Aorta (tissue), 5 donors: ENCODE measurements at regions not wholly inside any gene's neighbourhood (a gene's known extent, or its start where the extent isn't known, plus 50 kb on each side); places are given as distances from the start of the nearest gene placed in this dataset.

Experiments
- ATAC-seq: fragments of 200-7000 bp; cut with Tn5 transposase; one replicate; pipeline ENCODE4 v1.9.1; 2022; ENCODE audit warnings: moderate library complexity; ENCODE audit not compliant: low FRiP score
- DNase-seq, 2 donors: peaks; one replicate each; pipeline ENCODE4 v3.0.0-alpha.2; 2020
- H3K27ac ChIP-seq, 2 donors: one replicate each; pipeline ENCODE4 v1.5.1; 2013; ENCODE audit warnings: low read length in 2 of 2, mild to moderate bottlenecking in 2 of 2, moderate library complexity in 2 of 2, control low read depth in 1 of 2, inconsistent platforms in 1 of 2, low read depth in 1 of 2
- H3K27me3 ChIP-seq, 2 donors: one replicate each; pipeline ENCODE4 v1.6.1; 2013; ENCODE audit warnings: control low read depth in 1 of 2, low read length in 1 of 2, mild to moderate bottlenecking in 1 of 2, moderate library complexity in 1 of 2; ENCODE audit not compliant: insufficient read depth in 2 of 2, control insufficient read depth in 1 of 2
- H3K36me3 ChIP-seq, 2 donors: one replicate each; pipeline ENCODE4 v1.6.1; 2013; ENCODE audit warnings: control low read depth in 1 of 2, low read length in 1 of 2, mild to moderate bottlenecking in 1 of 2; ENCODE audit not compliant: insufficient read depth in 2 of 2, control insufficient read depth in 1 of 2
- H3K4me1 ChIP-seq, 2 donors: one replicate each; pipeline ENCODE4 v1.6.1; 2013; ENCODE audit warnings: low read length in 2 of 2, control low read depth in 1 of 2, mild to moderate bottlenecking in 1 of 2, moderate library complexity in 1 of 2; ENCODE audit not compliant: insufficient read depth in 2 of 2, control insufficient read depth in 1 of 2
- H3K4me3 ChIP-seq, 2 donors: one replicate each; pipeline ENCODE4 v1.5.1; 2013; ENCODE audit warnings: low read length in 2 of 2, control low read depth in 1 of 2, mild to moderate bottlenecking in 1 of 2
- H3K9me3 ChIP-seq: one replicate; pipeline ENCODE4 v1.6.1; 2013; ENCODE audit warnings: mild to moderate bottlenecking, low read length; ENCODE audit not compliant: control insufficient read depth
- WGBS, 2 donors: extraction: QIAGEN DNeasy Blood & Tissue Kit; methylation state at CpG; one replicate each; pipeline ENCODE4 v1.1.7; 2013; 5-methylcytosine and 5-hydroxymethylcytosine counted together
- intact Hi-C, 2 donors: fragments of 100-400 bp; cut with DNase I; formaldehyde crosslinking; loops; one replicate each; pipeline versions ENCODE4 v1.14.2 to v1.15.0; 2022
- donor health status: healthy with polysubstance abuse.
- donor health status: Bipolar disorder and iron deficiency.
- donor health status: DM: no; HTN: no; CAD: no.
- donor health status: DM: no; HTN: no; CAD: no.
- donor health status: DM: yes; HTN: yes; CAD: no.

- no peak for ATAC-seq
- Histone ChIP-seq H3K36me3 (no peaks in the 10 kb centered on the region), H3K9me3 (no peaks in the 10 kb centered on the region), H3K27me3 (no peaks in the 10 kb centered on the region), H3K4me3 (no peak overlapping the region), H3K27ac (no peak overlapping the region), H3K4me1 (no peaks in the 10 kb centered on the region)
- 91 to 94% methylated on average over 18 of the region's 18 CpGs for WGBS, 2 donors
- intact Hi-C loops = loop anchor here in 1 of 2 donors (10.0 kb wide), 1 partner anchor 55 kb away; no protein-coding TSS in a partner anchor
- DNase-seq = peak; percentile 37 to 65
These were observed 179.0 kb upstream of the CST7 start for GRCh38 chr20:24769878-24770627.

GRCh38 chr20:24770628-24771541, 178.2 kb upstream of the CST7 start:
- H3K4me3 ChIP-seq = no peak overlapping the region
- no peaks in the 10 kb centered on the region for H3K27me3 ChIP-seq
- DNase-seq (no peak), ATAC-seq (no peak)
- intact Hi-C loops = no loop called here
- no peaks in the 10 kb centered on the region for H3K36me3 ChIP-seq
- no peaks in the 10 kb centered on the region for H3K9me3 ChIP-seq
- 86 to 93% methylated on average over 17 of the region's 17 CpGs for WGBS, 2 donors
- no peak overlapping the region for H3K27ac ChIP-seq
- H3K4me1 ChIP-seq = no peaks in the 10 kb centered on the region

- WGBS, 2 donors = 49 to 59% methylated on average over 9 of the region's 9 CpGs
- no peak for ATAC-seq
- peak in 1 of 2 donors; percentile 73 for DNase-seq
- H3K9me3 ChIP-seq = no peaks in the 10 kb centered on the region
- H3K4me3 ChIP-seq = no peak overlapping the region
- H3K27me3 ChIP-seq = no peaks in the 10 kb centered on the region
- intact Hi-C loops = no loop called here
- H3K27ac ChIP-seq = no peak overlapping the region
- no peaks in the 10 kb centered on the region for H3K4me1 ChIP-seq
- no peaks in the 10 kb centered on the region for H3K36me3 ChIP-seq
These were observed 177.5 kb upstream of the CST7 start for GRCh38 chr20:24771542-24772061.

GRCh38 chr20:24772667-24773066, 176.4 kb upstream of the CST7 start:
- Histone ChIP-seq H3K27me3 (no peaks in the 10 kb centered on the region), H3K4me3 (no peak overlapping the region), H3K9me3 (no peaks in the 10 kb centered on the region), H3K36me3 (no peaks in the 10 kb centered on the region), H3K27ac (no peak overlapping the region), H3K4me1 (no peaks in the 10 kb centered on the region)
- DNase-seq (no peak), ATAC-seq (no peak)
- 73 to 77% methylated on average over 10 of the region's 10 CpGs for WGBS, 2 donors
- intact Hi-C loops = no loop called here

GRCh38 chr20:24773168-24773567, 175.9 kb upstream of the CST7 start:
- no peak overlapping the region for H3K27ac ChIP-seq
- H3K4me1 ChIP-seq = no peaks in the 10 kb centered on the region
- no peak for DNase-seq
- H3K9me3 ChIP-seq = no peaks in the 10 kb centered on the region
- 53 to 57% methylated on average over 5 of the region's 5 CpGs for WGBS, 2 donors
- no peaks in the 10 kb centered on the region for H3K27me3 ChIP-seq
- ATAC-seq = no peak
- H3K36me3 ChIP-seq = no peaks in the 10 kb centered on the region
- no peak overlapping the region for H3K4me3 ChIP-seq
- intact Hi-C loops = no loop called here

- DNase-seq (peak in 1 of 2 donors; percentile 53), ATAC-seq (no peak)
- Histone ChIP-seq H3K9me3 (no peaks in the 10 kb centered on the region), H3K4me3 (no peak overlapping the region), H3K36me3 (no peaks in the 10 kb centered on the region), H3K27ac (no peak overlapping the region), H3K4me1 (no peaks in the 10 kb centered on the region), H3K27me3 (no peaks in the 10 kb centered on the region)
- intact Hi-C loops = no loop called here
- 22 to 39% methylated on average over 3 of the region's 3 CpGs for whole genome bisulfite sequencing, 2 donors
These were observed 175.3 kb upstream of the CST7 start for GRCh38 chr20:24773751-24774201.

- H3K27ac ChIP-seq = no peak overlapping the region
- intact Hi-C loops = no loop called here
- no peaks in the 10 kb centered on the region for H3K9me3 ChIP-seq
- DNase-seq = no peak
- H3K4me3 ChIP-seq = no peak overlapping the region
- H3K27me3 ChIP-seq = no peaks in the 10 kb centered on the region
- no peak for ATAC-seq
- H3K36me3 ChIP-seq = no peaks in the 10 kb centered on the region
- no peaks in the 10 kb centered on the region for H3K4me1 ChIP-seq
These were observed 173.1 kb upstream of the CST7 start for GRCh38 chr20:24775966-24776365.

- no peak for ATAC-seq
- no peaks in the 10 kb centered on the region for H3K4me1 ChIP-seq
- H3K27ac ChIP-seq = no peak overlapping the region
- intact Hi-C loops = no loop called here
- H3K9me3 ChIP-seq = no peaks in the 10 kb centered on the region
- H3K27me3 ChIP-seq = no peaks in the 10 kb centered on the region
- H3K4me3 ChIP-seq = no peak overlapping the region
- no peaks in the 10 kb centered on the region for H3K36me3 ChIP-seq
- DNase-seq = peak in 1 of 2 donors; percentile 47
- WGBS, 2 donors = 89 to 90% methylated on average over 6 of the region's 6 CpGs
These were observed 172.3 kb upstream of the CST7 start for GRCh38 chr20:24776755-24777271.
